Inflammatory macrophage treated with lipopolysaccharide for 1 hour (primary cell): ENCODE measurements at regions not wholly inside any gene's neighbourhood (a gene's known extent, or its start where the extent isn't known, plus 50 kb on each side); places are given as distances from the start of the nearest gene placed in this dataset.
A peak's percentile ranks its signal among the peaks of the same experiment; 100 is the strongest.
"Not testable (repeated sequence)": the region's sequence is repeated elsewhere in the genome, so short reads cannot be mapped to it uniquely, and the experiment has no call there.

Experiments
- DNase-seq, 2 donors: peaks; one replicate each; pipeline ENCODE4 v3.0.0-alpha.2; 2020 to 2022

DNA sequence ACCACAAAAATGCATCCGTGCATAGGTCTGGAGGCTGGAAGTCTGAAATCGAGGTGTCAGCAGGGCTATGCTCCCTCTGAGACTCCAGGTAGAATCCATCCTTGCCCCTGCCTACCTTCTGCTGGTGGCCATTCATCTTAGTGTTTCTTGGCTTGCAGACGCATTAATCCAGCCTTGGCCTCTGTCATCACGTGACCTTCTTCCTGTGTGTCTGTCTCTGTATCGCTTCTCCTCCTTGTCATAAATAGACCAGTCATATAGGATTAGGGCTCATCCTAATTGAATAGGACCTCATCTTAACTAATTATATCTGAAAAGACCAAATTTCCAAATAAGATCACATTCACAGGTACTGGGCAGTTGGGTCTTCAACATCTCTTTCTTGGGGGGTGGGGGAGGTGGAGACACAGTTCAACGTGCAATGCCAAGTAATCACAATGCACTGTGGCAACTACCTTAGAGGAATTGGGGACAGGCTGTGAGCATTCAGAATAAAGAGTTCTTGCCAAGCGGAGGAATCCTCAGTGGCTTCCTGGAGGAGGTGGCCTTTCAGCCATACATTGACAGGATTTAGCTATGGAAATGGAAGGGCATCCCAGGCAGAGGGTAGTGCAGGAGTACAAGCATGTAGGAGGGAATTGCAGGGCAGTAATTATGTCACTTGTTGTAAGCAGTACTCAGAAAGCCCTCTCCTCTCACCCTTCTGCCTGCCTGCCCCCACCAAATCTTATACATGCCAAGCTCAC, 96.2 kb upstream of the SYT13 start:
- DNase-seq, result no peak

DNA sequence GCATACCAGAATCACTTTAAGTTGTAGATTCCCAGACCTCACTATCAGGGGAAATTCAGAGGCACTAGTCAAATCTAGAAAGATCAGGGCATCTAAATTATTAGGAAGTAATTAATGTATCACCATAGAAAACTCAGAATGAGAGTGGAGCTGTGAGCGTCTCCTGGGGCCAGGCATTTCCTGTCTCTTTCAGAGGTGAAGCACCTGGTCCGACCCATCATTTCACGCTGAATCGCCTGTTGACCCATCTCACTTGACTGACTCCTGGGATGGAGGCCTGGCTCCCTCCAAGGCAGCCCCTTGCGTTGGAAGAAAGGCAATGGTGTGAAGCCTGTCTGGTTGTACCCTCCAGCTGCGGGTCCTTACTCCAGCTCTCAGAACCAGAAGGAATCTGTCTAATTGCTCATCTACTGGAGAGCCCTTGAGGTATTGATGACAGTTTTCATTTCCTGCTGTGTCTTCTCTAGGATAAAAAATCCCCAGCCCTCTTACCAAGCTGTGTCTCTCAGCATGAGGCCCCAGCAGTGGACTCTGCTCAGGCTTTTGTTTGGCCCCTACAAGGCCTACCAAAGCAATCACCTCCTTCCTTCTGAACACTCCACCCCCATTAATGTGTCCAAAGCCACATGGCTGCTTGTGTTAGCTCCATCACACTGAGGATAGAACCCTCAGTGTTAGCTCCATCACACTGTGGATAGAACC, 93.2 kb upstream of the SYT13 start:
- no peak for DNase-seq

DNA sequence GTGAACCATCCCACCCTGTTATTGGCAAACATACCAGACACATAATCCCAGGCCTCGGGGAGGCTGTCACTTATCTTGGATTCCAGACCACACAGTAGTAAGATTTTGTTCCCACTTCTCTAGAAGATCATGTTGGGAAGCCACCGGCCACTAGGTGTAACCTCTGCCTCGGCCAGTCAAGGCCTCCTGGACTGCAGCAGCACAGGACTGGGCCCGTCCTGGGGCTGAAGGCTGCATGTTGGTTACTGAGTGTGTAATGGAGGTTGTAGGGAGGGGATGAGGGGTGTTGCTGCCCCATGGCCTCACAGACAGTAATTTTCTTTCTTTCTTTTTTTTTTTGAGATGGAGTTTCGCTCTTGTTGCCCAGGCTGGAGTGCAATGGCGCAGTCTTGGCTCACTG, 92.4 kb upstream of the SYT13 start:
- DNase-seq, result no peak

DNA sequence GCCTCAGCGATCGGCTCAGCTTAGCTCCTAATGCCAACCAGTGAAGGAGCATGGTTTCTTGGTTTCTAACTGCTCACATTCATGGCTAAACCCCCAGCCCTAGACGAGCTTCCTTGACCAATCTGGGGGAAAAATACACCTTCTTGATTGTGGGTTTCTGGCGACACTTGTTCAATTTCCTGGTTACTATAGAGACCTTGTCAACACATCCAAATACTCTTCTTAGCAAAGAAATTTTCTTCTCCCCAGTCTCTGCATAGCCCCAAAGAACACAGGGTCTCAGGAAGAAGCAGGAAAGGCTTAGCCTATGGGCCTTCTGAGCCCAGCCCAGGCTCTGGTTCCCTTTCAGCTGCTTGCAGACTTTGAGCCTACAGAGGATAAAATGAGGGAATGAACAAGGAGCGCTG, 88.5 kb upstream of the SYT13 start:
- DNase-seq, result no peak

DNA sequence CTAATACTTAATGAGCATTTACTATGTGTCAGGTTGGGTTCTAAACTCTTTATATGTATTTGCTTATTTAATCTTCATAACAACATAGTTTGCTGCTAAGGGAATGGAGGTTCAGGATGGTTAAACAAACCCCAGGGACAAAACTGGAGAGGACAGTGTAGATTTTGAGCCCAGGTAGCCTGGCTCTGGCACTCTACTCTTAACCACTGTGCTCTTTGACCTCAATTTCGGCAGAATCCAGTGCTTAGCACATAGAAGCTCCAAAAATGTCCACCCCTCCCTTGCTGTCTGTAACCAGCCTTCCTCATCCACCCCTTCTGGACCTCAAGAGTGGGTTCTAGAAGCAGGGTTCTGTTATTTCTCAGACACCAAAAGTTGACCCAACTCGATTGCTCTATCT, 88.0 kb upstream of the SYT13 start:
- DNase-seq, result no peak

DNA sequence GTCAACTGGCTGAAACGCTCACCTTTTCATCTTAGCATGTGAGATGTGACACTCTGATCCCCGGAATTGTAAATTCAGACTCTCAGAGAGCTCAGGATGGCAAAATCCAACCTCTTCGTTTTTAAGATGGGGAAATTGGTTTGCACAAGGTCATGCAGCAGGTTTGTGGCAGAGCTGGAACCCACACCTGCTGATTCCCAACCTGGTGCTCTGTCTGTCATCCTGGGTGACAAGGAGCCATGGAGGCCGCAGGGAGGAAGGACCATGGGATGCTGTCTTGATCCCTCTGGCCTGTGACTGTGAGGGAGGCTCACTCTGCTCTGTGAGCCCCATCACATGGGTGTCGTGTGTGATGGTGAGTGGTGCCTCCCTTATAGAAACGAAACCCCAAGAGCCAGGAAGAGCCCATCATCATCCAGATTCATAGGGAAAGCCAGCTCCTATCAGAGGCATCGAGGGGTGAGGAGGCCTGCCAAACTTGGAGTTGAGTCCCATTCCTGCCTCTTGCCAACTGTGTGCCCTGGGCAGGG, 87.4 kb upstream of the SYT13 start:
- DNase-seq, result no peak

DNA sequence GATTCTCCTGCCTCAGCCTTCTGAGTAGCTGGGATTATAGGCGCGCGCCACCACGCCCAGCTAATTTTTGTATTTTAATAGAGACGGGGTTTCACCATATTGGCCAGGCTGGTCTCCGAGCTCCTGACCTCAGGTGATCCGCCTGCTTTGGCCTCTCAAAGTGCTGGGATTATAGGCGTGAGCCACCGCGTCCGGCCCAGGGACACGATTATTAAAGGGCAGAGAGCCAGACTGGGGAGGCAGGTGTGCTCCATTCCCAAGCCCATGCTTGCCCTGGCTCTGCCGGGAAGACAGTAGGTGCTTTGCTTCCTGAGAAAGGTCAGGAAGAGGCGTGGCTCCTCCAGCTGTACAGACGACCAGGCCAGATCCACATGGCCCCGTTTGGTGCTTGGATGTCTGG, 86.3 kb upstream of the SYT13 start:
- DNase-seq, result not testable (repeated sequence)

DNA sequence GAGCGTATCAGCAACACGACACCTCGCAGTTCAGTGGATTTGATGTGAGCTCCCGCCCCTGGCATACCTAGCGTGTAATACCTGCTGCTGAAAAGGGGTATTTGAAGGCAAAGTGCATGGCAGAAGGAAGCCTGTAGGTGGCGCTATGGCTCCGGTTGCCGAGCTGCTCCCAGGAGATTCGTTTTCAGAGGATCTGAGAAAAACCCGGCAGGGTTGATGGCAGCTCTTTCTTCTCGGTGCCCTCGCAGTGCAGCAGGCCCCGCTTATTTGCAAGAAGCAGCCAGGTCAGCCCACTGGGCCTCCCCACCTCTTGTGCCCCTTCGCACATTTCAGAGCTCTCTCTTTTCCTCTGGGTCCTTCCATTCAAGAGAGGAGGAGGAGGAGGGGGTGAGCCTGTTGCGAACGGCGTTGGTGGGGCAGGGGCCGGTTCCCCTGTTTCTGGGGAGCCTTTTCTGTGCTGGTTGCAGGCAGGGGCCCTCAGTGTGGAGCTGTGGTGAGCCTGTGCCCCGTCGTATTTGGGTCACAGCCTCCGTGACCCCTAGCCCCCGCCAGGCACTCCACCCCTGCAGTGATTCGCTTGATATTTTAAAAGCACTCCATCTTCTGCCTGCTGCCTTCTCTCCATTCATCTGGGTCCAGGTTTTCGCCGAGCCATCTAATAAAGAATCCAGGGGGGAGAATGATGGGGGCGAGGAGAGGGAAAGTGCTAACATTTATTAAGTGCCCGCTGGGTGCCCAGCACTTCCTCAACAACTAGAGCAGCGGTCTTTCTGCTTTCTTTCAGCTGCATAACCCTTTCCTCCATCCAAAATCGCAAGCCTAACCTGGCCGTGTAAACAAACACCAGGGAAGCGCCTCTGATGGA, 85.3 kb upstream of the SYT13 start:
- DNase-seq, result peak; percentile 23 to 76

DNA sequence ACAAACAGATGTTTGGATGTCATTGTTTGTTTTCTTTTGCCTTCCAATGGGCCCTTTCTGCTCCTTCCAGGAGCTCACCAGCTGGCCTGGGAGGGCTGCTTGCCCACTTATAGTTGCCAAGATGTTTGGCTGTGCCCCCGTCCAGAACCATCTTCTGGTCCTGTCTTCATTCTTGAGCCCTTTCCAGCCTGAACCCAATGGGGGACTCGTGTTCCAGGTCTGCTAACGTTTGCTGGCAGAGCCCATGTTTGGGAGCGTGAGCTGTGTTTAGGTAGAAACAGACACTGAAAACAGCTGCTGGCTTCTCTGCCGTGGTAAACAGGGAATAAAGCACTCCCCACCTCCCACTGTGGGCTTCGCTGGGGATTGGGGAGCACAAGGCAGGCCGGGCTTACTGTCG, 83.2 kb upstream of the SYT13 start:
- no peak for DNase-seq

DNA sequence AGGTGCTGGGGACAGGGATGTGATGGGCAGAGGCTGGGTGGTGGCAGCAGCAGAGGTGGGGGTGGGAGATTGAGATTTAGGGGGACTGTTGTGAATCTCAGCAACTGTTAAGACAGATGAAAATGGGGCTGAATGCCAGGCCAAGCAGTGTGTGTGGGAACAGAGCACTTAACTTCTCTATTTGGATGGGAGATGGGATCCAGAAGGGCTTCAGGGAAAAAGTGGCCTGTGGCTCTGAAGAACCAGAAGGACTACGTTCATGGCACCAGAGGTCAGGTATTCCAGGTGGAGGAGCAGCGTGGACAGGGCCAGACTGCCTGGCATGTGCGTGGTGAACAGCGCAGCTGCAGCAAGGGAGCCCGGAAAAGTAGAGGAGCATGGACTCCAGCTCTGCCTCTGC, 82.6 kb upstream of the SYT13 start:
- DNase-seq, result no peak

DNA sequence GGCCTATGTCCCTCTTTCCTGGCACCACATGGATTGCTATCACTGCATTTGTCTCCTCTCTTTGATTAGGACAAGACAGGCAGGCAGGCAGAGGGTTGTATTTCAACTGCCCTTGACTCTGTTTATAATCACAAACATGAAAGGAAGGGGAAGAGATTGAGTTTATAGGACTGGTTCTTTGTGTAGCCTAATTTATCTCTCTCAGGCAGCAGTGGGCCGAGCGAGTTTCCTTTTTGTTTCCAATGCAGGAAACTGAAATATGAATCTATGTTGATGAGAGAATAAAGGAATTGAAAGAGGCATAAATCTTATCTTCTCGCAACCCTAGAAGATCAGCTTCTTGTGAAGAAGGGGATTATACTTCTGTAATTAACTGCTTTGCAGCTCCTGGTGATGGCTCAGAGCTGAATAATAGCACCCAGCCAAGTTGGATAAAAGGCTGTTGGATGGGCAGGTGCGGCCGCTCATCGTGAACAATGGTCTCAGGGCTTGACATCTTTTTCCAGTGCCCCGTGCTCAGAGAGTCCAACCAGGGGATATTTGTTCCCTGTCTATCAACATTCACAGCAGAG, 80.6 kb upstream of the SYT13 start:
- no peak for DNase-seq

DNA sequence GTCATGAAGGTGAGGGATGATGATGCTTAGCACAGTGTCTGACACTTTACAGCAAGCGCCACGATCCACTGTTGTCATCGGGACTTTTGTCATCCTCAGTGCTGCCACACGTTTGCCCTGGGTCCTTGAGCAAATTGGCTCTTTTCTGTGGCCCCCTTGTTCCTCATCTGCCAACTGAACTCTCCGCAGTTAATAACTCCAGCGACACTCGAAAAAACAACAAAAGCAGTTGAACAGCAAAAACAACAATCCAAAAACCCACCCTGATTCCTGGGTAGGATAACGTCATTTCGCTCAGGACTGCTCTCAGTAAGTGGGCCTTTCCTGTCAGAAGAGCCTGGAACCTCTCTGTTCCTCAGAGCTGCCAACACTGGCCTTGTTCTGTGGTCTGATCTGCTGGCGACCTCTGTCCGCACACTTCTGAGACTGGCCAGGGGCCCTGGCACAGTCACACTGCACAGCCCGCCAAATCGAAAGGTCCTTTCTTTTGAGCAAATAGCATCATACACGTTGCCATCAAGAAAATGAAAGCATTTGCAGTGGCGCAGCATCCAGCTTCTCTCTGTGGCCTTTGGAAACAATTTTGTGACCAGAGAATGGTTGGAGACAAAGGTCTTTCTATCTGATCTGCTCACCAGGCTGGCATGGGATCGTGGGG, 79.9 kb upstream of the SYT13 start:
- no peak for DNase-seq

DNA sequence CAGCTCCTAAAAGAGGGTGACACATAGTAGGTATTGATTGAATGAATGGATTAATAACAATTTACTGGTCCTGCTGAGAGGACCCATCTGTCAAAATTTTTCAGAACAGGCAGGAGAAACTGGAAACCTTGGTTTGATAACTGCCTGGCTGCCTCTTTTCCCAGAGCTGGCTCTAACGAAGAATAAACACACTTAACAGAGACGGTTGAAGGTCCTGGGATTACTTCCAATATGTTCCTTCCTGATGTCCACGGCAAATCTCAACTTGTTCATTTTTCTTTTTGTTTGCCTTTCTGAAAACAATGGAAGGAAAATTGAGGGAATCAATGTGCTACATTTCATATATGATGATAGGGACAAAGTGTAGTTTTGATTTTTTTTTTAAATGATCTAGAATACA, 76.5 kb upstream of the SYT13 start:
- DNase-seq, result no peak

DNA sequence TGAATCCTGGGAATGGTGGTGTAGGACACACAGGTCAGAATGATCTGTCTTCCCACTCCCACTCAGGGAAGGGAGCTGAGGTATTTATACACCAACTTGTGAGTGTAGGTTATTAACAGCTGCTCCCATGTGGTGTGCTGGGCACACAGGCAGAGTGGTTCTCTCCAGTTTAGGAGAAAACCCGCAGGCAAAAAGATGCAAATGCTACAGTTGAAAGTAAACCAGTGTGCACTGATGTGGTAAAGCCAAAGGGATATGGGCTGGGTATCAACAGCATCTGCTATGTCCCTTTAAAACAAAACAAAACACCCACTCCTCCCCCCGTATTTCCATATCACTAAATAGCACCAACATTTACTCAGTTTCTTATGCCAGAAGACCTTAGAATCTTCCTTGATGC, 75.4 kb upstream of the SYT13 start:
- no peak for DNase-seq

DNA sequence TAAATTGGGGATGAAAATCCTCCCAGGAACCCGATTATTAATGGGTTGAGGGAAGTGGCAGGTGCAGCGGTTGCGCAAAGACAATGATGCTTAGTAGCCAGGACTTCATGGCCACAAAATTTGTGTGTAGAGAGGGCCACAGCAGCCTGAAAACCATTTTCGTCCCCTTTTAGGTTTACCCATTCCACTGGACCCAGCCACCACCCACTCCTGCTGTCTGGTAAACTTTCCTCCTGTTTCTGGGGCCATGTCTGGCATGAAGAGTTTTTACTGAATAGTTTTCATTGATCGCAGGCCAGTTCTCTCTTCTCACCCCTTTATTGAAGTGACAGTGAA, 69.5 kb upstream of the SYT13 start:
- no peak for DNase-seq

DNA sequence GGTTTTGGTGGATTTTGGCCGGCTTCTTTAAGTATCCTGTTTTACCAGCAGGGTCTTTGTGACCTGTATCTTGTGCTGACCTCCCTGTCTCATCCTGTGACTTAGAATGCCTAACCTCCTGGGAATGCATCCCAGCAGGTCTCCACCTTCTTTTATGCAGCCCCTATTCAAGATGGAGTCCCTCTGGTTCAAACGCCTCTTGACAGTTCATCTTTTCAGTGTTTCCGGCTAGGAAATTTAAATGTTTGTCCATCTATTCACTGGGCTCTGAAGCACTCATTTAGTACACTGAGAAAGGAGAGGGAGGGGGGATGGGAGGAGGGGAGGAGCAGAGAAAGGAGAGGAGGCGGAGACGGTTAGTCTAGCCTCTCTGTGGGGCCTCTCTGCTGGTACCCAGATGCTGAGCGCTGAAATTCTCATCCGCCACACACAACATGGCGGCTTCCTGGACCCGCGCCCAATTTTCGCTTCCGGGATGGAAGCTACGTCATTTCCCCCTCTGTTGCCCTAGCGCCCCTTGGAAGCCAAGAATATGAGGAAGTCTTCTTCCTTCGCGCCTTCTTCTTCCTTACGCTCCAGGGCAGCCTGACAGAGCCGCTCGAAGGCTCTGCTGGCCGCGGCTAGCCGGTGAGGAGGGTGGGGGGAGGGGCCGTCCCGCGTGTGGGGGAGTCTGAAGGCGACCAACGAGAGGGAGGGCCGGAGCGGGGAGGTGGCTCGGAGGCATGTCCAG, 69.0 kb upstream of the SYT13 start:
- DNase-seq, result peak; percentile 48 to 77

DNA sequence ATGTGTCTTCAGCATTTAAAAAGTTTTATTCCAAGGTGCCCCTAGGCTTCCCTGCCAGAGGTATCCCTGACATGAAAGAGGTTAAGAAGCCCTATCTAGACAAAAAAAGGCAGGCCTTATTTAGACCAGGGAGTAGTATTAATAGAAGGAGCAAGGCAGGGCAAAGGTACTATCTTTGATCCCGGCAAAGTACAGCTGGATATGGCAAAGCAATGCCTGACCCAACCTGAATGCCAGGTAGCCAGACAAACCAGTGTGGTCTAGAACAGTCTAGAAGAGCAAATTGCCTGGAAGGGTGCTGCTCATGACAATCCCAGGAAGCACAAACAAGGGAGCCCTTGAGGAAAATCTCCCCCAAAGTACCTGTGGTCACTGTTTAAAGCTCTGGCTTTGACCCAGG, 62.6 kb upstream of the SYT13 start:
- no peak for DNase-seq

DNA sequence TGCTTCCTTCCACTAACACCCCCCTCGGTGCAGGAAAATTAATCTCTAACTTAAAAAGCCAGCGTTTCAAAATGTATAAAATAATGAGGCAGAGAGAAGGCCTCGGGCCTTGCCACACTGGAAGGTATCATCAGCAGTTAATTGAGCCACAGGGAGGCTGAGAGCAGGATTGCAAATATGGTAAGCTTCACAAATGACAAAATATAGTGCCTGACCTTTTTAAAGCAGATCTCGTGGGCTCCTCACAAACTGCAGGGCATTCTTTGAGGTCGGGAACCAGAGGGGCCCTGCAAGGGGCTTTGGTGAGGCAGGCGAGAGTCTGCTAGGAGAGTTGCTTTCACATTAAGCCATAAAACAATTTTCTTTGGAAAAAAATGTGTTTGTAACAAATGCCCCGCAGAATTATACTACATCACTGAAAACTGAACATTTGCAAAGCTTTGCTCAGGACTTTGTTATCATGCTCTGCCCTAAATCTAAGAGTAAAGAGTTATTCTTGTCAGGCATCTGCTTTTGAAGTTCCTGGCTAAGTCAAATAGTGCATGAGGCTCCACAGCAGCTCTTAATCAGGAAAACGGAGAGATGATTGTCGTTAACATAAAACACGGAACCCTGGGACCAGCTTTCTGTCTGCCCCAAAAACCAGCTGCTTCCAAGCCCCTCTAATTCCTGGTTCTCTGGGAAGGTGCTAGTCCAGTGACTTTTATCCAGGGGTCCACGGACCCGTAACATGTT, 61.4 kb upstream of the SYT13 start:
- no peak for DNase-seq

DNA sequence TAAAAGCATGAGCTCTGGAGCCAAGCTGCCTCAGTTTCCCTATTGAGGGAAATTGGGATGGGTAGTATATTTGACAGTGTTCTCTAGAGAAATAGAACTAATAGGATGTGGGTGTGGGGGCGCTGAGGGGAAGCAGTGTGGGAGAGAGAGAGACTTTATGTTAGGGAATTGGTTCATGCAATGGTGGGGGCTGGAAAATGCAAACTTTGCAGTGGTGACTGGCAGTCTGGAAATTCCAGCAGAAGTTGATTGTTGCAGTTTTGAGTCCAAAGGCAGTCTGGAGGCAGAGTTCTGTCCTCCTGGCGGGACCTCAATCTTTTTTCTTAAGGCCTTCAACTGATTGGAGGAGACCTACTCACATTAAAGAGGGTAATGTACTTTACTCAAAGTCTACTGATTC, 59.4 kb upstream of the SYT13 start:
- DNase-seq, result peak; percentile 54 to 73

DNA sequence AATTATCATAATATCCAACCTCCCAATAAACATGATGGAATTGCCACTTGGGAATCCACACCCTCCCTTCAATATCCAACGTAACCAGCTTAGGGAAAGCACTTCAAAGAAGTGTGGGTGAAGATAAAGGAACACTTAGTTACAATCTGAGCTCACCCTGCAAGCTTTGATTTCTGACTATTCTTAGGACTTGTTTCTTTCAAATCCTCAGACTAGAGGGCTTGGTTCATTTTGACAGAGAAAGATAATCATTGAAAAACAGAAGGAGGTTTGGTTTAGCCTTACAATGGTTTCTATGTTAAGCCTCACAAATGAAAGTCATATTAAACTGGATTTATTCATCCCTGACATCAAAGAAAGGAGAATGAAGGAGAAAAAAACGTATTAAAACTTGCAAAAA, 57.9 kb upstream of the SYT13 start:
- DNase-seq, result no peak

DNA sequence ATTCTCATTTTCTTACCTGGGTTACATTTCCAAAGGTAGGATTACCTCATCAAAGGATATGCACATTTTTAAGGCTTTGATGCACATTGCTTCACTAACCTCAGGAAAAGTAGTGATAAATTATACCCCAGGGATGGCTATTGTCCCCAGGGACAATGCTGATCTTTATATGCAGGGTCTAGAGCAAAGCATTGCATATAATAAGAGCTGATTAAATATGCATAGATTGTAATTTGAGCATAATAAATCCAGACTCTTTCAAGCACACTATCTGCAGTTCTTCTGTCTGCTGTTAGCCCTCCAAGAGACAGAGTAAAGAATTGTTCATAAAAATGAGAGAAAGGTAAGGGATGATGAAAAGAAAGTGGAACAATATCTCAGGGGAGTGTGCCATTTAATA, 57.3 kb upstream of the SYT13 start:
- DNase-seq, result no peak
